Fibroblast of skin of left quadriceps (primary cell): ENCODE measurements at regions not wholly inside any gene's neighbourhood (a gene's known extent, or its start where the extent isn't known, plus 50 kb on each side); places are given as distances from the start of the nearest gene placed in this dataset.

Source experiments
- DNase-seq, 2 experiments: peaks; one replicate each; pipeline ENCODE4 v3.0.0-alpha.2; 2013; ENCODE audit warnings: low read depth in 2 of 2

GRCh38 chr3:159761848-159762635 is 226.6 kb upstream of the IL12A start:
- no peak for DNase-seq

GRCh38 chr3:159763011-159763601 is 225.5 kb upstream of the IL12A start:
- no peak for DNase-seq

GRCh38 chr3:159763602-159764489 is 224.8 kb upstream of the IL12A start:
- DNase-seq: peak; percentile 89 to 91

GRCh38 chr3:159764490-159765029 is 224.1 kb upstream of the IL12A start:
- no peak for DNase-seq

- DNase-seq: peak; percentile 96 to 97
Observed at GRCh38 chr3:159765030-159765859, 223.4 kb upstream of the IL12A start.

GRCh38 chr3:159765860-159766294 is 222.8 kb upstream of the IL12A start:
- no peak for DNase-seq

- DNase-seq: no peak
Observed at GRCh38 chr3:159766563-159767185, 222.0 kb upstream of the IL12A start.

- DNase-seq: no peak
Observed at GRCh38 chr3:159770998-159771397, 217.6 kb upstream of the IL12A start.

GRCh38 chr3:159771865-159772611 is 216.6 kb upstream of the IL12A start:
- no peak for DNase-seq

GRCh38 chr3:159773706-159774105 is 214.9 kb upstream of the IL12A start:
- DNase-seq: no peak

- DNase-seq: peak; percentile 87 to 88
Observed at GRCh38 chr3:159775372-159775961, 213.2 kb upstream of the IL12A start.

GRCh38 chr3:159776779-159777178 is 211.9 kb upstream of the IL12A start:
- no peak for DNase-seq

GRCh38 chr3:159779883-159780282 is 208.8 kb upstream of the IL12A start:
- no peak for DNase-seq

- DNase-seq: no peak
Observed at GRCh38 chr3:159781867-159782266, 206.8 kb upstream of the IL12A start.

GRCh38 chr3:159782724-159783421 is 205.8 kb upstream of the IL12A start:
- no peak for DNase-seq

GRCh38 chr3:159783780-159784742 is 204.6 kb upstream of the IL12A start:
- DNase-seq: no peak

GRCh38 chr3:159785273-159785708 is 203.3 kb upstream of the IL12A start:
- DNase-seq: peak; percentile 75 to 79
